HepG2 (cell line): ENCODE measurements at regions not wholly inside any gene's neighbourhood (a gene's known extent, or its start where the extent isn't known, plus 50 kb on each side); places are given as distances from the start of the nearest gene placed in this dataset.

Experiments
- CTCF ChIP-seq: sonication (generic); formaldehyde crosslinking; IDR thresholded peaks from 2 replicates; pipeline ENCODE4 v1.5.0; 2020; ENCODE audit warnings: mild to moderate bottlenecking, missing genetic modification reagents, moderate library complexity
- JUND ChIP-seq: sonication (generic); formaldehyde crosslinking; IDR thresholded peaks from 2 replicates; pipeline ENCODE4 v1.8.0; 2022; ENCODE audit warnings: mild to moderate bottlenecking, missing genetic modification reagents

- TF ChIP-seq JUND (CRISPR knock-in tag) (no peak), CTCF (CRISPR knock-in tag) (no peak)
Observed at GRCh38 chr9:85349046-85349445, 392.7 kb downstream of the AGTPBP1 start.
